SK-N-DZ (cell line): ENCODE measurements at regions not wholly inside any gene's neighbourhood (a gene's known extent, or its start where the extent isn't known, plus 50 kb on each side); places are given as distances from the start of the nearest gene placed in this dataset.
A peak's percentile ranks its signal among the peaks of the same experiment; 100 is the strongest.
"Not testable (repeated sequence)": the region's sequence is repeated elsewhere in the genome, so short reads cannot be mapped to it uniquely, and the experiment has no call there.

Experiments
- DNase-seq: peaks from one replicate; pipeline ENCODE4 v3.0.0-alpha.2; 2015; ENCODE audit warnings: low spot score

GRCh38 chr20:52008874-52009273 lies 182.7 kb downstream of the ZFP64 start:
- DNase-seq: no peak

- DNase-seq: no peak
Observed at GRCh38 chr20:52004715-52005114, 186.9 kb downstream of the ZFP64 start.

GRCh38 chr20:52004018-52004417 lies 187.6 kb downstream of the ZFP64 start:
- peak; percentile 44 for DNase-seq

GRCh38 chr20:52003415-52003814 lies 188.2 kb downstream of the ZFP64 start:
- no peak for DNase-seq

- no peak for DNase-seq
Observed at GRCh38 chr20:52001999-52002666, 189.4 kb downstream of the ZFP64 start.

- DNase-seq: not testable (repeated sequence)
Observed at GRCh38 chr20:51997281-51997936, 194.2 kb downstream of the ZFP64 start.

- DNase-seq: no peak
Observed at GRCh38 chr20:51995551-51995951, 193.2 kb upstream of the SALL4 start.

- no peak for DNase-seq
Observed at GRCh38 chr20:51994751-51995417, 192.6 kb upstream of the SALL4 start.

GRCh38 chr20:51987812-51988211 lies 185.5 kb upstream of the SALL4 start:
- no peak for DNase-seq

- DNase-seq: no peak
Observed at GRCh38 chr20:51985013-51985415, 182.7 kb upstream of the SALL4 start.

- DNase-seq: no peak
Observed at GRCh38 chr20:51980277-51980676, 178.0 kb upstream of the SALL4 start.

- DNase-seq: no peak
Observed at GRCh38 chr20:51979226-51979625, 176.9 kb upstream of the SALL4 start.

GRCh38 chr20:51978070-51978501 lies 175.8 kb upstream of the SALL4 start:
- DNase-seq: no peak

GRCh38 chr20:51972056-51972455 lies 169.7 kb upstream of the SALL4 start:
- DNase-seq: no peak

- DNase-seq: no peak
Observed at GRCh38 chr20:51970858-51971257, 168.5 kb upstream of the SALL4 start.

GRCh38 chr20:51969191-51969590 lies 166.9 kb upstream of the SALL4 start:
- DNase-seq: no peak

GRCh38 chr20:51968151-51968550 lies 165.8 kb upstream of the SALL4 start:
- no peak for DNase-seq

GRCh38 chr20:51966296-51966971 lies 164.1 kb upstream of the SALL4 start:
- DNase-seq: peak; percentile 61

GRCh38 chr20:51961964-51962761 lies 159.8 kb upstream of the SALL4 start:
- DNase-seq: no peak

- DNase-seq: no peak
Observed at GRCh38 chr20:51960047-51960675, 157.8 kb upstream of the SALL4 start.

GRCh38 chr20:51959066-51959542 lies 156.8 kb upstream of the SALL4 start:
- no peak for DNase-seq
